ENCODE measurements at regions not wholly inside any gene's neighbourhood (a gene's known extent, or its start where the extent isn't known, plus 50 kb on each side); places are given as distances from the start of the nearest gene placed in this dataset.
"Not testable (repeated sequence)": the region's sequence is repeated elsewhere in the genome, so short reads cannot be mapped to it uniquely, and the experiment has no call there.

GRCh38 chr5:167857321-167857720 lies 434.1 kb upstream of the WWC1 start:
- DNase-seq (ENCODE audit: low read depth, low spot score) (no peak), FAIRE-seq (peak; percentile 79)
- dilution Hi-C loops (cut with MboI; ENCODE audit: extremely low pct_ligation_motif_present, low sequenced_read_pairs) = no loop called here
- no peak overlapping the region for H3K27ac ChIP-seq (ENCODE audit: control insufficient read depth, insufficient read depth, low read length)
- H3K9ac ChIP-seq (ENCODE audit: control insufficient read depth, extremely low read depth, insufficient read depth, low read length) = no peak overlapping the region
- peaks cover 10 to 12% of the 10 kb centered on the region in 2 experiments for H3K36me3 ChIP-seq (ENCODE audit: control insufficient read depth in 2 of 2, extremely low read depth in 1 of 2, insufficient read depth in 2 of 2, low read length in 2 of 2)
- H3K4me1 ChIP-seq (ENCODE audit: control insufficient read depth, extremely low read depth, insufficient read depth, low read length) = peaks cover 18% of the 10 kb centered on the region
- peak overlapping the region; percentile 18 for H3K4me2 ChIP-seq (ENCODE audit: control insufficient read depth, extremely low read depth, insufficient read depth, low read depth, low read length)
- H4K20me1 ChIP-seq (ENCODE audit: control insufficient read depth, extremely low read depth, insufficient read depth, low read length) = peaks cover 3% of the 10 kb centered on the region
- H2AFZ ChIP-seq (ENCODE audit: control insufficient read depth, low read length) = no peak overlapping the region
- H3K4me3 ChIP-seq (ENCODE audit: control insufficient read depth in 2 of 3, extremely low read depth in 1 of 3, insufficient read depth in 2 of 3, low read depth in 1 of 3, low read length in 3 of 3) = no peak overlapping the region
- H3K27me3 ChIP-seq (ENCODE audit: control insufficient read depth, extremely low read depth, insufficient read depth, low read length) = no peaks in the 10 kb centered on the region
- TF ChIP-seq EZH2 (IDR thresholded peaks at IDR 0.05; ENCODE audit: low read length) (no peak), CTCF (optimal IDR thresholded peaks at IDR 0.05 in 1 of 3, IDR thresholded peaks at IDR 0.05 in 1 of 3, conservative IDR thresholded peaks at IDR 0.05 in 1 of 3; ENCODE audit: extremely low read depth in 1 of 3, insufficient read depth in 2 of 3, low read length in 3 of 3) (no peak)
- H3K9me3 ChIP-seq (ENCODE audit: control insufficient read depth, low read depth, low read length) = no peaks in the 10 kb centered on the region
- H3K9me1 ChIP-seq (ENCODE audit: control insufficient read depth, extremely low read depth, insufficient read depth, low read length) = no peaks in the 10 kb centered on the region
- H3K79me2 ChIP-seq (ENCODE audit: control insufficient read depth, insufficient read depth, low read length) = peaks cover 54% of the 10 kb centered on the region

GRCh38 chr5:167858186-167858855 lies 433.1 kb upstream of the WWC1 start:
- Histone ChIP-seq H3K79me2 (ENCODE audit: control insufficient read depth, insufficient read depth, low read length) (peaks cover 57% of the 10 kb centered on the region), H3K36me3 (ENCODE audit: control insufficient read depth in 2 of 2, extremely low read depth in 1 of 2, insufficient read depth in 2 of 2, low read length in 2 of 2) (peaks cover 15 to 21% of the 10 kb centered on the region in 2 experiments), H3K4me1 (ENCODE audit: control insufficient read depth, extremely low read depth, insufficient read depth, low read length) (peaks cover 18% of the 10 kb centered on the region)
- H4K20me1 ChIP-seq (ENCODE audit: control insufficient read depth, extremely low read depth, insufficient read depth, low read length); H3K27me3 ChIP-seq (ENCODE audit: control insufficient read depth, extremely low read depth, insufficient read depth, low read length); FAIRE-seq; DNase-seq (ENCODE audit: low read depth, low spot score); H3K9me3 ChIP-seq (ENCODE audit: control insufficient read depth, low read depth, low read length); H3K4me3 ChIP-seq (ENCODE audit: control insufficient read depth in 2 of 3, extremely low read depth in 1 of 3, insufficient read depth in 2 of 3, low read depth in 1 of 3, low read length in 3 of 3); H3K4me2 ChIP-seq (ENCODE audit: control insufficient read depth, extremely low read depth, insufficient read depth, low read depth, low read length); H2AFZ ChIP-seq (ENCODE audit: control insufficient read depth, low read length); H3K9me1 ChIP-seq (ENCODE audit: control insufficient read depth, extremely low read depth, insufficient read depth, low read length); H3K9ac ChIP-seq (ENCODE audit: control insufficient read depth, extremely low read depth, insufficient read depth, low read length); H3K27ac ChIP-seq (ENCODE audit: control insufficient read depth, insufficient read depth, low read length); dilution Hi-C loops (cut with MboI; ENCODE audit: extremely low pct_ligation_motif_present, low sequenced_read_pairs): not testable (repeated sequence)

Data from keratinocyte (primary cell).